GM18909 (cell line): ENCODE measurements at regions not wholly inside any gene's neighbourhood (a gene's known extent, or its start where the extent isn't known, plus 50 kb on each side); places are given as distances from the start of the nearest gene placed in this dataset.
"Not testable (repeated sequence)": the region's sequence is repeated elsewhere in the genome, so short reads cannot be mapped to it uniquely, and the experiment has no call there.

Experiments used
- ATAC-seq: cut with Tn5 transposase; IDR thresholded peaks from one replicate; pipeline ENCODE4 v1.9.1; 2021; ENCODE audit warnings: mild to moderate bottlenecking; ENCODE audit not compliant: unreplicated experiment, poor library complexity

DNA sequence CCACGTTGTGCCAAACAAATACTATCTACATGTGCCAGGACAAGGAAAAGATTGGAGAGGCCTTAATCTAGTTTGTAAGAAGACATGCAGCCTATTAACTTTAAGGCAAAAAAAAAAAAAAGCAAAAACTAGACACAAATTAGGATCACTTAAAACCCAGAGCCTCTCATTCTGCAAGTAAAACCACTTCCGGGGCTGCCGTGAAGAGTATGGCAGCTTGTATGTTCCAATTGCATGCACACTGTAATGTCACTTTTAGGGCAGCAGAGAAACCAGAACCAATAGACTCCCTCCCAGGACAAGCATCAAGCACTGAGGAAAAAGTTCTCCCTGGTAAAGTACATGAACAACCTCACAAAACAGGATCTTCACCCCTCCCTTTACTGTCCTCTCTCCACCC is 70.6 kb downstream of the RSL24D1 start:
- no peak for ATAC-seq

DNA sequence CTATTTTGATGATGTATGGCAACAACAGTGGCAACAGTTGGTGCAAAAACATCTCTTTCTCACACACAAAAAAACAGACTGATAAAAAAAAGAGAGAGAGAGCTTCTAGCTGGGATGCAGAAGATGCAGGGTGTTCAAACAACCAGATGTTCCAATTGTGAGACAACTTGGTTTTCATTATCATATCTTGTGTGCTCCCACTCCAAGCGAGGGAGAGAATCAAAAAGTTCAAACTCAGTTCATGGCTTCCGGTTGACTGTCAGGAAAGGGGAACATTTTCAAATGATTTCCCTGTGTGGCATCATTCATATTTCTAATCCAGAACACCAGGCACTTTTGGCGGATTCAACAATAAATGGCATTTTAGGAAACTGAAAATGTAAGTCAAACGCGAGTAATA is 72.1 kb downstream of the RSL24D1 start:
- ATAC-seq: no peak

DNA sequence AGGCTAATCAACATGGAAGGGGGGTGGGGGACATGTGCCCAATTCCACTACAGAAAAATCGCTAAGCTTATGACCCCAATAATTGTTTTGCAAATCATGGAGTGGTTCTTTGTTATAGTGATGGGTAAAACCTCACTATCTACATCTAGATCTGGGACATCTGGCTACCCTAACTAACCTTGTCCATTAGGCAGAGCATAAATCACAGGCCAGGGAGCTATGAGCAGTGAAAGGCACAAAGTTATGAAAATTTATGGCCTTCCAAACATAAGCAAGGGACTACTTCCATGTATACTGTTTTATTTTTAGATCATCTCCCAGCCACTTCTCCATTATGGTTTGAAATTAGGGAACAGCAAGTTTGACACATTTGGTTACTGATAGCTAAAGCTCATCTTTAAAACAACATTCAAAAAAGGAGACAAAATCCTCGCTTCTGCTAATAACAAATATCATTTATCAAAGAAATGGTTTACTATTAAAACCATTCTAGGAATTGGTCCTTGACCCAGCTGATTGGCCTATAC is 78.3 kb downstream of the RSL24D1 start:
- no peak for ATAC-seq

DNA sequence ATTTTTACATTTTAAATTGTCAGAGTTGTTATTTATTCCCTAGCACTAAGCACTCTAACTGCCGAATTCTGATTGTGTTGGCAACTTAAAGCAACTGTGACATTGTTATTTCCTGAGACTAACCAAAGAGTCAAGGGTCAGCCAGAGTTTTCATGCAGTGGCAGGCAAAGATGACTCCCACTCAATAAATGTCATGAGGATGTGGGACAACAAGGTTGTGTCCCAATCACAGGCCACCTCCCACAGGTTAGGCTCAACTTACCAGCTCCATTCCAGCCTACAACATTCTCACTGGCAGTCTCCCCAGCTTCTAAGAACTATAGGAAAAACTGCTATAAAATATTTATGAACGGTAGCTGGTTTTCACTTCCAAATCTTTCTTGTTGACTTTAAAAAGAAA is 80.1 kb downstream of the RSL24D1 start:
- no peak for ATAC-seq

DNA sequence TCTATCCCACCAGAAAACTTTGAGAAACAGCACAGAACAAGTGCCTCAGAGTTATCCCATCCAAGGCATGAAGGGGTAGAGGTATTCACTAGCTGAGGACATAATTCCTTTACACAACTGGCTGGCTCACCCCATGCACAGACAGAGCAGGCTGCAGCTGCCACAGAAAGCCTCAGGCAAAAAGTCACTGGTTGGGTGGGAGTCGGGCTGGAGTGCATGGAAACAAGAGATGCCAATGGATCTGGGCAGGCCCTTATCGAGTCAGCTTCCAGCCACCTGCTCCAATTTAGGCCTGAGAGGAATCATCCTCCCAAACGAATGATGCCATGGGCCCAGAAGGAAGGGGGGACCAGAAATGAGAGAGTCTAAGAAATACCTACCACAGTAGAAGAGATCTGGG is 83.0 kb downstream of the RSL24D1 start:
- no peak for ATAC-seq

DNA sequence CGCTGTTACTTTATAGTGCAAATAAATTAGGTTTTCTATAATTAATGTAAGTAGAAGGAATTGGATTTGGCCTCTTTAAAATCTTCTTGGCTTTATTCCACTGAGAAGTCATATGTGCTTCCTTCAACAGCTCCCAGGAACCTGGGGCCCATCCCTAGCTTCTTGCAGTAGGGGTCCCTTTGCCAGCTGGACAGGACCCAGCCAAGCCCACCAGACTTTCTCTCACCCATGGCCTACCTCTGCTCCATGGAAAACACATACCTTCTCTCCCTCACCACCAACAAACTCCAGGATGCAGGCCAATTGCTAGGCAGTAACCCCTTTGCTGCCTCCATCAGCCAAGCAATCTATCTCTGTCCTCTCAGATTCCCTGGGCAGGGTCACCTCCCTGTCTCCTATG is 84.0 kb downstream of the RSL24D1 start:
- ATAC-seq: no peak

DNA sequence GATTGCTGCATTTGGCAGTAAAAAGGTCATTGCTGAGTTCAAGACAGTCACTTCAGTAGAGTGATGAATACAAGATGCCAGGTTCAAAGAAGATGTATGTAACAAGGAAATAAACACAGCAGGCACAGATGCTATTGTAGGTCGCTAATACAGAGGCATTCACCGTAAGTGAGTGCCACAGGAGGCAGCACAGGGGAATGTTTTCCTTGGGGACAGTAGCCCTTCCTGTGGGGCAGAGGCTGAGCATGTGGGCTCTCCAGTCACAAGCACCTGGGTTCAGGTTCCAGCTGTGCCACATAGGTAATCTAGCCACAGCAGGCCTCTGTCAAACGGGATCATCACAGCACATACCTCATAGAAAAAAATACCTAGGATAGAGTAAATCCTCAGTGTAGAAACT is 86.3 kb downstream of the RSL24D1 start:
- ATAC-seq: no peak

DNA sequence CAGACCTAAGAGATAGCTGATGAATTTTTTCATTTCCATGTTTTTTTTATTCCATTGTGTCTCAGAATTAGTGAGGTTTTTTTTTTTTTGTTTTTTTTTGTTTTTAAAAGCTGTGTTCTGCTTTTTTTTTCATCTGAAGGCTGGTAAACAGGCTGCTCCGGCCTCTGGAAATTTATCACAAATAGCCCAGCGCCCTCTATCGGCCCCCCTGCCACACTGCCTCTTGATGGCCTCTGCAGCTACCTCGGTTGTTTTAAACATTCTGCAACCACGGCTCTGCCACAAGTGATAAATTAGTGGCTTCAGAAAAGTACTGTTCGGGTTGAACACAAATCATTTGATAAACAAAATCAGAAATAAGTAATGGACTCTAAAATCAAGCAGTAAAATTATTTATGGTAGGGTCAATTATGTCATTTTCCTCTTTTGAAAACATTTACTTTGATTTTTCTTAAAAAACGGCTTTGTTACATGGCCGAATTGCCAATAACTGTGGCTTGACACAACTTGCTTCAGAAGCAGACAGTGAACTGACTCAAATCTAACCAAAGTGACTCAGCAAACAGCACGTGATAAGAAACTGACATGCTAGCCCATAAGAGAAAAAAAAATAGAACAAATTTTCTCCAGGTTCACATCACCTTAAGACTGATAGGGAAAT is 87.8 kb downstream of the RSL24D1 start:
- ATAC-seq: peak; percentile 79

DNA sequence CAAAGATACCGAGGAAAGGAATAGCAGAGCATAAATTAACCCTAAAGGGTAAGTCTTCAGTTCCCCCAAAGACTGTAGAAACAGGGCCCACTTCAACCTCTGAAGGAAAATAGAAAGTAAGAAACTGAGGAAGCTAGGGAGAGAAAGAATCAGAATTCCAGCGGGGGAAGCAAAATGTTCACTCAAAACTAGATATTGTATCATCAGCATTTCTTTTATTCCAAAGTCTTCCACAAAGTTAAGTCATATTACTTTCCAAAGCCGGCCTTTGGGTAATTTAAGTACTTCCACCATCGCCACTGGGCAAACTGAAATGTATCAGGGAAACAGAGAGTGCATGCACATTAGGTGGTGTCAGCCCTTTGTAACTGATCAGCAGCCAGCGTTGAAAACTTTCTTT is 88.3 kb downstream of the RSL24D1 start:
- no peak for ATAC-seq

- ATAC-seq: no peak
Measured at GRCh38 chr15:55106155-55106554, 90.6 kb downstream of the RSL24D1 start.

DNA sequence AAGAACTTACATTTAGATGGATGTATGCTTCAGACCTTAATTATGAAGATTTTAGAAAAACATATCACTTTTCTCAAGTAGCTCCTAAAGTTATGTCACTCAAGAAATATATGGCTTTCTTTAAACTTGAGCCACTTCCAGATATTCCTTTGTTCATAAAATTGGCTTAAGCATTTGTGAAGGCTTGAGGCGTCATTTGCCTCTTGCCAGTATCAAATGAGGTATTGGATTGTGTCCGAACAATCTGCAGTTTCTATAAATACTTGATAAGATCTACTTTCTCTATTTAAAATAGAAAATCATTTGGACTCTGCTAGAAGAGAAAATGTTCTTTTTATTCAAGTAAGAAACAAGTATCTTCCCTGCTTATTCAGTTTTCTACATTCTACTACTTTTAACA is 102.6 kb downstream of the RSL24D1 start:
- ATAC-seq: no peak

GRCh38 chr15:55088207-55088606 is 108.5 kb downstream of the RSL24D1 start:
- ATAC-seq: no peak

DNA sequence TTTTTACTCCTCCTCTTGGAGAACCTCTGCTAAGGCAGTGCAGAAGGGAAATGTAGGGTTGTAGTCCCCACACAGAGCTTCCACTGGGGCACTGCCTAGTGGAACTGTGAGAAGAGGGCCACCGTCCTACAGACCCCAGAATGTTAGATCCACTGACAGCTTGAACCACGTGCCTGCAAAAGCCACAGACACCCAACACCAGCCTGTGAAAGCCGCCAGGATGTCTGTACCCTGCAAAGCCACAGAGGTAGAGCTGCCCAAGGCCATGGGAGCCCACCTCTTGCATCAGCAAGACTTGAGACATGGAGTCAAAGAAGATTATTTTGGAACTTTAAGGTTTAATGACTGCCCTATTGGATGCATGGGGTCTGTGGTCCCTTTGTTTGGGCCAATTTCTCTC is 112.1 kb downstream of the RSL24D1 start:
- no peak for ATAC-seq

- no peak for ATAC-seq
Measured at GRCh38 chr15:55084216-55084615, 112.5 kb downstream of the RSL24D1 start.

GRCh38 chr15:55077052-55077451 is 119.7 kb downstream of the RSL24D1 start:
- ATAC-seq: not testable (repeated sequence)

DNA sequence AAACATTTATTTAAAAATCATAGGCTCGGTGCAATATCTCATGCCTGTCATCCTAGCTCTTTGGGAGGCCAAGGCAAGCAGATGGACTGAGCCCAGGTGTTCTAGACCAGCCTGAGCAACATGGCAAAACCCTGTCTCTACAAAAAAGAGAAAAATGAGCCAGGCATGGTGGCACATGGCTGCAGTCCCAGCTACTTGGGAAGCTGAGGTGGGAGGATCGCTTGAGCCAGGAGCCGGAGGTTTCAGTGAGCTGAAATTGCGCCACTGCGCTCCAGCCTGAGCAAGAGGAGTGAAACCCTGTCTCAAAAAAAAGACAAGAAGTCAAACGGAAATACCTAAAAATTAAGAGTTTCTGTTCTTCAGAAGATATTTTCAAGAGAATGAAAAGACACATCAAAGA is 122.3 kb downstream of the RSL24D1 start:
- no peak for ATAC-seq

DNA sequence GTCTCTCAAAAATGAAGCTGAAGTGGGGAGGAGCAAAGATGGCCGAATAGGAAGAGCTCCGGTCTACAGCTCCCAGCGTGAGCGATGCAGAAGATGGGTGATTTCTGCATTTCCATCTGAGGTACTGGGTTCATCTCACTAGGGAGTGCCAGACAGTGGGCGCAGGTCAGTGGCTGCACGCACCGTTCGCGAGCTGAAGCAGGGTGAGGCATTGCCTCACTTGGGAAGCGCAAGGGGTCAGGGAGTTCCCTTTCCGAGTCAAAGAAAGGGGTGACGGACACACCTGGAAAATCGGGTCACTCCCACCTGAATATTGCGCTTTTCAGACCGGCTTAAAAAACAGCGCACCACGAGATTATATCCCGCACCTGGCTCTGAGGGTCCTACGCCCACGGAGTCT is 132.8 kb downstream of the RSL24D1 start:
- not testable (repeated sequence) for ATAC-seq

DNA sequence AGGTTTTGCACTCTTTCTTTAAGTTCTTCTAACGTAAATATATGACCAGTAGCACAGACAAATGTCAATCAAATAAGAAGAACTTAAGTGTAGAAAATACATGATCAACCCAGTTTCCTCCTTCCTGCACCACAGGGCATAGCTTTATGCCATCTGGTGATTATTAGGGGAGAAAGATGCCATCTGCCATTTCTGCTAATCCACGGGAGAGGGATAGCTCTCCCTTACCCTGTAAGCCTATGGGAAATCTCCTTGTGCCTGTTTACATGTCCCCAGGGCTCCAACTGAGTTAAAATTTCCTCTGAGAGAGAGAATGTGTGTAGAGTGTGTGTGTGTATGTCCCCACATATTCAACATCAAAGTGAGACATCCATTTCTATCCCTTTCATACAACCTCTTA is 135.9 kb downstream of the RSL24D1 start:
- ATAC-seq: no peak

- ATAC-seq: no peak
Measured at GRCh38 chr15:55056500-55056899, 140.2 kb downstream of the RSL24D1 start.

GRCh38 chr15:55044162-55044561 is 152.6 kb downstream of the RSL24D1 start:
- no peak for ATAC-seq

DNA sequence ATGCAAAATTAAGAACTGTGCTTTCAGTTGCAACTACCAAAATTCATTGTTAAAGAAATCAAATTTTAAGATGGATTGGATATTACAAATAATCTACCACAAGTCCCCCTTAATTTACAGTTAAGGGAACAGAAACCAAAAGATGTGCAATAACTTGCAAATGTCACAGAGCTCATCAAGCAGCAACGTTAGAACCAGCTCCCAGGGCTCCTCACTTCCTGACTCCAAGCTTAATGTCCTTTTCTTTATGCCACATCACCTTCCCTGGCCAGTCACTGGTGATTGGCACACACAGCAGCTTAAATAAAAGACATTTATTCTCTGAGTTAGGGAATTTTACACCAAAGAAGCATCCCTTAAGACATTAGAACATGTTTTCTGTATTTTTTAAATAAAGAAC is 159.7 kb downstream of the RSL24D1 start:
- no peak for ATAC-seq

- ATAC-seq: no peak
Measured at GRCh38 chr15:55035749-55036148, 161.0 kb downstream of the RSL24D1 start.

GRCh38 chr15:55033574-55033973 is 163.2 kb downstream of the RSL24D1 start:
- ATAC-seq: no peak
